Activated CD4-positive, alpha-beta T cell treated with anti-CD3 and anti-CD28 coated beads, Interleukin-10, Interleukin-2, amounts not matched to agents 100 ng/mL and 50 ng/mL, durations not matched to agents 16 hours and 8 hours (primary cell): ENCODE measurements at regions not wholly inside any gene's neighbourhood (a gene's known extent, or its start where the extent isn't known, plus 50 kb on each side); places are given as distances from the start of the nearest gene placed in this dataset.

Experiments
- DNase-seq: peaks from one replicate; pipeline ENCODE4 v3.0.0-alpha.2; 2020

- DNase-seq = no peak
Observed at GRCh38 chr2:184481865-184482264, 116.5 kb upstream of the ZNF804A start.

DNA sequence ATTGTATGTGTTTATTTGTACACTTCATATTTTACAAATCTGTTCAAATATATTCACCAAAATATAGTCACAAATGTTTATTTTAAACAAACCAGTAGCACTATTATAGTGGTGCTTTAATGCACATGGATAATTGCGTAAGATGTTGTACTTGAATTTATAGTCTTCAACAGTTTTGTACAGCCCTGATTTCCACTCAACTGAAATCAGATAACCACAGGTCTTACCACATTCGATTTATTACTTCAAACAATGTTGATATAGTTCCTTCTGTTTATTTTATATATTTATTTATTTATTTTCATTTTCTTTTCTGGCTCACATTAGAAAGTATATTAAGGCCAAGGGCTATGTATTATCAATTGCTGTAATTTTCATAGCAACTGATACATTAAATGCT, 99.4 kb upstream of the ZNF804A start:
- DNase-seq = no peak

DNA sequence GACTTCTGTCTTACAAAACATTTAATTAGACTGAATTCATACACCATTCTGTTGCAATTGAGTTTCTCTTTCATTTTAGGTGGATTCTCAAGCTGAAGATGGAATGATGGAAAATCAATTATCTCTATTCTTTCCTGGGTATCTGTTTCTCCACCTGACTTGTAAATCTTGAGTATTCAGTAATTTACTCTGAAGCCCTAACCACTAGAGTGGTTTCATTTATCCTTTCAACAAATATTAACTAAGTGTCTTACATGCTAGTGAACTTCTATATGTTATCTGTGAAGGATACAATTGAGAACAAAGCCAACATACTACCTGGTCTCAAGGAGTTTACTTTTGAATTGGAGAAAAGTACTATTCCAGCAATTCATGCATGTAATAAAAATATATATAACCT, 94.1 kb upstream of the ZNF804A start:
- no peak for DNase-seq

GRCh38 chr2:184507254-184507653, 91.1 kb upstream of the ZNF804A start:
- DNase-seq = no peak

GRCh38 chr2:184517402-184517801, 80.9 kb upstream of the ZNF804A start:
- DNase-seq = no peak

DNA sequence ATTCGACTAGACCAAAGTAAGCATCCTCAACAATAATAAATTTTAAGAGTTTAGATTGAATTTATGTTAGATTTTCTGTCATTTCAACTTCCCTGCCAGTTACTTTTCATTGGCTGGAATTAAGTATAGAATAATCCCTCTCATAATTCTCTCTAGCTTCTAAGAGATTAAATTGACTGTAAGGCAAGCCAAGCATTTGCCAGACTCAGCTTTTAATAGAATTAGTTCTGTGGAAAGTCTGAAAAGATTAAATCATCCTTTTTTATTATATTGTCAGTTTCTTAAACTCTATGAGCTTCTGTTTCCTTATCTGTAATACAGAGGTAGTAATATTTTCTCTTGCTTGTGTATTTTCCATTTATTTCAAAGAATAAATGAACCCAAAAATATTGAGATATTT, 77.9 kb upstream of the ZNF804A start:
- no peak for DNase-seq

DNA sequence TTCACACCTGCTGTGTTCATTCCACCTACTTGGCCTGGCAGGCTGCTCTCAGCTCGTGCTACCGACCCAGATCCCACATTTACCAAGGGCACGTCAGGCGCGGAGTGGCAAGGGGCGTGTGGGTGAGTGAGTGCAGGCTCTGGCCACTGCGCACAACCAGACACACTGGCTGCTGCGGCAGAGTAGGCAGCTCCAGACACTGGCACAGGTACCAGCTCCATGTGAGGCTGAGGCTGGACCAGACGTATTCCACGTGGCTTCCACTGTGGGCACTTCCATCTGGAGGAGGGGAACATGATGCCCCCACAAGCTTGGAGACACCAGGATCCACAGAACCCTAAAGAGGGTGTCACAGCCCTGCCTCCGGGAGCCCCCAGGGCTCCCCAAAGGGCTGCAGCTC, 74.6 kb upstream of the ZNF804A start:
- no peak for DNase-seq

GRCh38 chr2:184524551-184525382, 73.6 kb upstream of the ZNF804A start:
- no peak for DNase-seq

DNA sequence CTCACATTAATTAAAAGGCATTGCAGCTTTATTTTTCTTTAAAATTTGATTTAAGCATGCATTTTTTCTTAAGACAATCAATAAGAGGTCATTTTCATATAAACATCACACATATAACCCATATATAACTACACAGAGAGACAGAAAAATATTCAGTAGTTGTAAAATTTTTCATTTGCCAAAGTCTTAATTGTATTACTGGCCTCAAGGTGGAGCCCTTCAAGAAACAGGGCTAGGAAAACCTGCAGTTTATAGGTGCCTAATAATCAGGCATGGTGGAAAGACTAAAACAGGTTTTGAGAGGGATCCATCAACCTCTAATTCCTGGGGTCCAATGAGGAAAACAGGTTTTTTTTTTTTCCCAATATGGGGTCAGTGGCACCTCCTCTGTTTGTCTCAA, 71.3 kb upstream of the ZNF804A start:
- DNase-seq = no peak

- no peak for DNase-seq
Observed at GRCh38 chr2:184528119-184528518, 70.2 kb upstream of the ZNF804A start.

- no peak for DNase-seq
Observed at GRCh38 chr2:184530239-184530638, 68.1 kb upstream of the ZNF804A start.

- no peak for DNase-seq
Observed at GRCh38 chr2:184530959-184531358, 67.4 kb upstream of the ZNF804A start.

DNA sequence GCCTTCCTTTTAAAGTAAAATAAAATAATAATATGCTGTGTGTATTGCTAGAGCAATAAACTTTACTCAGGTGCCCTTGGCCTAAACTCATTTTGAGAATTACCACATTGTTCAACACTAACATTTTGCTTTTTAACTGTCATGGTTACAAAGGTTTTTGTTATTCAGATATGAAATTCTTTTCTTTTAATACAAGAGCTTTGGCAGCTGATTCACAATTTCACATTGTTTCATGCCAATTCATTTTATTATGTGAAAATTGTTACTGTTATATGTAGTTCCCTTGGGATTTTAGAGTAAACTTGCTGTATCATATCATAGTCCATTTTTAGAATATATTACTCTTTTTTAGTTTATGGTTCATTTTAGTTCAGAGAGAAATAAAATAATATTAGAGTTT, 65.8 kb upstream of the ZNF804A start:
- DNase-seq = no peak

GRCh38 chr2:184534986-184535385, 63.3 kb upstream of the ZNF804A start:
- DNase-seq = no peak

GRCh38 chr2:184540246-184540789, 58.0 kb upstream of the ZNF804A start:
- no peak for DNase-seq

- no peak for DNase-seq
Observed at GRCh38 chr2:184541591-184541990, 56.7 kb upstream of the ZNF804A start.

DNA sequence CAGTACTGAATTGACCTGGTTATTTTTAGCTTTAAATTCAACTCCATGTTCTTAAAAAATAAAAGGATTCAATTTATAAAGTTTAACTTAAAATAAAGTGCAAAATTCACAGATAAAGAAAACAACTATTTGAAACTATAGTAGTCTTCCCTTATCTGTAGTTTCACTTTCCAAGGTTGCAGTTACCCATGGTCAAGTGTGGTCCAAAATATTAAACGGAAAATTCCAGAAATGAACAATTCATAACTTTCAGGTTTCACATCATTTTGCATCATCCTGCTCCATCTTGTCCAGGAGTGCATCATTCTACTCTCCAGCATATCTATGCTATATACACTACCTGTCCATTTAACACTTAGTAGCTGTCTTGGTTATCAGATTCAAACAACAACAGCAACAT, 54.5 kb upstream of the ZNF804A start:
- DNase-seq = no peak
